Type B pancreatic cell (in vitro differentiated cells): ENCODE measurements at regions not wholly inside any gene's neighbourhood (a gene's known extent, or its start where the extent isn't known, plus 50 kb on each side); places are given as distances from the start of the nearest gene placed in this dataset.
A peak's percentile ranks its signal among the peaks of the same experiment; 100 is the strongest.
"Not testable (repeated sequence)": the region's sequence is repeated elsewhere in the genome, so short reads cannot be mapped to it uniquely, and the experiment has no call there.

Experiments
- DNase-seq: peaks from one replicate; pipeline ENCODE4 v3.0.0; 2021; ENCODE audit warnings: mixed read lengths; ENCODE audit not compliant: unreplicated experiment; ENCODE audit errors: extremely low spot score
- H3K27ac Mint-ChIP-seq: 2 replicates; pipeline ENCODE4 v1.8.0; 2021; ENCODE audit warnings: mild to moderate bottlenecking, mixed read lengths
- H3K27me3 Mint-ChIP-seq: 2 replicates; pipeline ENCODE4 v1.8.0; 2021; ENCODE audit warnings: mixed read lengths
- H3K36me3 Mint-ChIP-seq: 2 replicates; pipeline ENCODE4 v1.8.0; 2021; ENCODE audit warnings: mixed read lengths
- H3K4me1 Mint-ChIP-seq: one replicate; pipeline ENCODE4 v1.8.0; 2021; ENCODE audit warnings: mixed read lengths; ENCODE audit not compliant: unreplicated experiment
- H3K4me3 Mint-ChIP-seq: 2 replicates; pipeline ENCODE4 v1.8.0; 2021; ENCODE audit warnings: mild to moderate bottlenecking, mixed read lengths
- H3K9me3 Mint-ChIP-seq: 2 replicates; pipeline ENCODE4 v1.8.0; 2021; ENCODE audit warnings: mixed read lengths

- not testable (repeated sequence) for H3K27ac Mint-ChIP-seq
These were observed 255.1 kb downstream of the OR4F29 start for GRCh38 chr1:196366-196765.

DNA sequence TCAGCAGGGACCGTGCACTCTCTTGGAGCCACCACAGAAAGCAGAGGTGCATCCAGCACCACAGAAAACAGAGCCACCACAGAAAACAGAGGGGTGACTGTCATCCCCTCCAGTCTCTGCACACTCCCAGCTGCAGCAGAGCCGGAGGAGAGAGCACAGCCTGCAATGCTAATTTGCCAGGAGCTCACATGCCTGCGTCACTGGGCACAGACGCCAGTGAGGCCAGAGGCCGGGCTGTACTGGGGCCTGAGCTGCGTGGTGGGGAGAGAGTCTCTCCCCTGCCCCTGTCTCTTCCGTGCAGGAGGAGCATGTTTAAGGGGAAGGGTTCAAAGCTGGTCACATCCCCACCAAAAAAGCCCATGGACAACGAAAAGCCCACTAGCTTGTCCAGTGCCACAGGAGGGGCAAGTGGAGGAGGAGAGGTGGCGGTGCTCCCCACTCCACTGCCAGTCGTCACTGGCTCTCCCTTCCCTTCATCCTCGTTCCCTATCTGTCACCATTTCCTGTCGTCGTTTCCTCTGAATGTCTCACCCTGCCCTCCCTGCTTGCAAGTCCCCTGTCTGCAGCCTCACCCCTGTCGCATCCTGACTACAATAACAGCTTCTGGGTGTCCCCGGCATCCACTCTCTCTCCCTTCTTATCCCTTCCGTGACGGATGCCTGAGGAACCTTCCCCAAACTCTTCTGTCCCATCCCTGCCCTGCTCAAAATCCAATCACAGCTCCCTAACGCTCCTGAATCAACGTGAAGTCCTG lies 260.0 kb downstream of the OR4F29 start:
- H3K36me3 Mint-ChIP-seq, H3K9me3 Mint-ChIP-seq, H3K27ac Mint-ChIP-seq, H3K4me1 Mint-ChIP-seq, H3K27me3 Mint-ChIP-seq: not testable (repeated sequence)
- DNase-seq, result peak; percentile 73
- peak overlapping the region; percentile 55 for H3K4me3 Mint-ChIP-seq

More at GRCh38 chr1:196366-196765, 255.1 kb downstream of the OR4F29 start:
- not testable (repeated sequence) for H3K4me3 Mint-ChIP-seq, H3K9me3 Mint-ChIP-seq, H3K36me3 Mint-ChIP-seq, H3K4me1 Mint-ChIP-seq, H3K27me3 Mint-ChIP-seq, DNase-seq

GRCh38 chr1:190678-191077 lies 260.8 kb downstream of the OR4F29 start:
- not testable (repeated sequence) for H3K27me3 Mint-ChIP-seq, H3K36me3 Mint-ChIP-seq, H3K4me1 Mint-ChIP-seq, H3K9me3 Mint-ChIP-seq
- DNase-seq, result peak; percentile 34
- Mint-ChIP-seq H3K4me3 (peak overlapping the region; percentile 60), H3K27ac (peak overlapping the region; percentile 27)

DNA sequence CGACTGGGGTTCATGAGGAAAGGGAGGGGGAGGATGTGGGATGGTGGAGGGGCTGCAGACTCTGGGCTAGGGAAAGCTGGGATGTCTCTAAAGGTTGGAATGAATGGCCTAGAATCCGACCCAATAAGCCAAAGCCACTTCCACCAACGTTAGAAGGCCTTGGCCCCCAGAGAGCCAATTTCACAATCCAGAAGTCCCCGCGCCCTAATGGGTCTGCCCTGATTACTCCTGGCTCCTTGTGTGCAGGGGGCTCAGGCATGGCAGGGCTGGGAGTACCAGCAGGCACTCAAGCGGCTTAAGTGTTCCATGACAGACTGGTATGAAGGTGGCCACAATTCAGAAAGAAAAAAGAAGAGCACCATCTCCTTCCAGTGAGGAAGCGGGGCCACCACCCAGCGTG lies 261.6 kb downstream of the OR4F29 start:
- H3K9me3 Mint-ChIP-seq, H3K27ac Mint-ChIP-seq, H3K27me3 Mint-ChIP-seq, H3K4me3 Mint-ChIP-seq, H3K4me1 Mint-ChIP-seq, H3K36me3 Mint-ChIP-seq: not testable (repeated sequence)
- peak; percentile 65 for DNase-seq

DNA sequence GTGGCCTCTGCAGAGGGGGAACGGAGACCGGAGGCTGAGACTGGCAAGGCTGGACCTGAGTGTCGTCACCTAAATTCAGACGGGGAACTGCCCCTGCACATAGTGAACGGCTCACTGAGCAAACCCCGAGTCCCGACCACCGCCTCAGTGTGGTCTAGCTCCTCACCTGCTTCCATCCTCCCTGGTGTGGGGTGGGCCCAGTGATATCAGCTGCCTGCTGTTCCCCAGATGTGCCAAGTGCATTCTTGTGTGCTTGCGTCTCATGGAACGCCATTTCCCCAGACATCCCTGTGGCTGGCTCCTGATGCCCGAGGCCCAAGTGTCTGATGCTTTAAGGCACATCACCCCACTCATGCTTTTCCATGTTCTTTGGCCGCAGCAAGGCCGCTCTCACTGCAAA lies 262.2 kb downstream of the OR4F29 start:
- H3K27ac Mint-ChIP-seq, H3K27me3 Mint-ChIP-seq, H3K36me3 Mint-ChIP-seq, H3K4me1 Mint-ChIP-seq, H3K9me3 Mint-ChIP-seq, H3K4me3 Mint-ChIP-seq: not testable (repeated sequence)
- peak; percentile 56 for DNase-seq

DNA sequence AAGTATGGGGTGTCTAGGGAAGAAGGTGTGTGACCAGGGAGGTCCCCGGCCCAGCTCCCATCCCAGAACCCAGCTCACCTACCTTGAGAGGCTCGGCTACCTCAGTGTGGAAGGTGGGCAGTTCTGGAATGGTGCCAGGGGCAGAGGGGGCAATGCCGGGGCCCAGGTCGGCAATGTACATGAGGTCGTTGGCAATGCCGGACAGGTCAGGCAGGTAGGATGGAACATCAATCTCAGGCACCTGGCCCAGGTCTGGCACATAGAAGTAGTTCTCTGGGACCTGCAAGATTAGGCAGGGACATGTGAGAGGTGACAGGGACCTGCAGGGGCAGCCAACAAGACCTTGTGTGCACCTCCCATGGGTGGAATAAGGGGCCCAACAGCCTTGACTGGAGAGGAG lies 264.2 kb downstream of the OR4F29 start:
- H3K27ac Mint-ChIP-seq, result not testable (repeated sequence)

GRCh38 chr1:186691-187131 lies 264.8 kb downstream of the OR4F29 start:
- H3K27me3 Mint-ChIP-seq, H3K27ac Mint-ChIP-seq, H3K36me3 Mint-ChIP-seq, H3K4me1 Mint-ChIP-seq, H3K4me3 Mint-ChIP-seq, H3K9me3 Mint-ChIP-seq: not testable (repeated sequence)
- peak; percentile 53 for DNase-seq

More for the DNA sequence above, 264.2 kb downstream of the OR4F29 start:
- not testable (repeated sequence) for H3K4me1 Mint-ChIP-seq, H3K9me3 Mint-ChIP-seq, H3K4me3 Mint-ChIP-seq, H3K27me3 Mint-ChIP-seq, H3K36me3 Mint-ChIP-seq
- peak; percentile 8 for DNase-seq

DNA sequence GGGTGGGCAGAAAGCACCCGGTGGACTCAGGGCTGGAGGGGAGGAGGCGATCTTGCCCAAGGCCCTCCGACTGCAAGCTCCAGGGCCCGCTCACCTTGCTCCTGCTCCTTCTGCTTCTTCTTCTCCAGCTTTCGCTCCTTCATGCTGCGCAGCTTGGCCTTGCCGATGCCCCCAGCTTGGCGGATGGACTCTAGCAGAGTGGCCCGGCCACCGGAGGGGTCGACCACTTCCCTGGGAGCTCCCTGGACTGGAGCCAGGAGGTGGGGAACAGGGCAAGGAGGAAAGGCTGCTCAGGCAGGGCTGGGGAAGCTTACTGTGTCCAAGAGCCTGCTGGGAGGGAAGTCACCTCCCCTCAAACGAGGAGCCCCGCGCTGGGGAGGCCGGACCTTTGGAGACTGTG lies 265.3 kb downstream of the OR4F29 start:
- not testable (repeated sequence) for H3K27ac Mint-ChIP-seq, H3K27me3 Mint-ChIP-seq, H3K36me3 Mint-ChIP-seq, H3K4me1 Mint-ChIP-seq, H3K9me3 Mint-ChIP-seq, H3K4me3 Mint-ChIP-seq
- peak; percentile 49 for DNase-seq

DNA sequence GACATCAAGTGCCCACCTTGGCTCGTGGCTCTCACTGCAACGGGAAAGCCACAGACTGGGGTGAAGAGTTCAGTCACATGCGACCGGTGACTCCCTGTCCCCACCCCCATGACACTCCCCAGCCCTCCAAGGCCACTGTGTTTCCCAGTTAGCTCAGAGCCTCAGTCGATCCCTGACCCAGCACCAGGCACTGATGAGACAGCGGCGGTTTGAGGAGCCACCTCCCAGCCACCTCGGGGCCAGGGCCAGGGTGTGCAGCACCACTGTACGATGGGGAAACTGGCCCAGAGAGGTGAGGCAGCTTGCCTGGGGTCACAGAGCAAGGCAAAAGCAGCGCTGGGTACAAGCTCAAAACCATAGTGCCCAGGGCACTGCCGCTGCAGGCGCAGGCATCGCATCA lies 266.0 kb downstream of the OR4F29 start:
- DNase-seq, result peak; percentile 42
- not testable (repeated sequence) for H3K9me3 Mint-ChIP-seq, H3K4me3 Mint-ChIP-seq, H3K27me3 Mint-ChIP-seq, H3K36me3 Mint-ChIP-seq, H3K4me1 Mint-ChIP-seq, H3K27ac Mint-ChIP-seq

GRCh38 chr1:184336-184686 lies 267.2 kb downstream of the OR4F29 start:
- not testable (repeated sequence) for H3K27me3 Mint-ChIP-seq, H3K4me3 Mint-ChIP-seq, H3K4me1 Mint-ChIP-seq, H3K9me3 Mint-ChIP-seq, H3K27ac Mint-ChIP-seq, H3K36me3 Mint-ChIP-seq
- peak; percentile 61 for DNase-seq

- not testable (repeated sequence) for H3K27ac Mint-ChIP-seq, H3K9me3 Mint-ChIP-seq, H3K4me1 Mint-ChIP-seq, H3K36me3 Mint-ChIP-seq, H3K4me3 Mint-ChIP-seq, H3K27me3 Mint-ChIP-seq
- DNase-seq, result peak; percentile 66
These were observed 267.7 kb downstream of the OR4F29 start for GRCh38 chr1:183620-184335.

- not testable (repeated sequence) for H3K27me3 Mint-ChIP-seq, H3K36me3 Mint-ChIP-seq, H3K27ac Mint-ChIP-seq, H3K4me3 Mint-ChIP-seq, H3K9me3 Mint-ChIP-seq, H3K4me1 Mint-ChIP-seq
- peak; percentile 63 for DNase-seq
These were observed 268.4 kb downstream of the OR4F29 start for GRCh38 chr1:183081-183480.

GRCh38 chr1:182631-183030 lies 268.8 kb downstream of the OR4F29 start:
- H3K27ac Mint-ChIP-seq, H3K4me1 Mint-ChIP-seq, H3K4me3 Mint-ChIP-seq, H3K36me3 Mint-ChIP-seq, H3K9me3 Mint-ChIP-seq, H3K27me3 Mint-ChIP-seq: not testable (repeated sequence)
- peak; percentile 15 for DNase-seq
